H1 (cell line): ENCODE measurements at regions not wholly inside any gene's neighbourhood (a gene's known extent, or its start where the extent isn't known, plus 50 kb on each side); places are given as distances from the start of the nearest gene placed in this dataset.

Experiments used
- CTCF ChIA-PET: fragments of 300-600 bp; sonication (Branson Sonifier 250); formaldehyde crosslinking; loops from one replicate; lab custom pipeline; 2021; ENCODE audit not compliant: partially characterized antibody; lab: Charles Lee
- POLR2A ChIA-PET: fragments of 300-600 bp; sonication (Branson Sonifier 250); formaldehyde crosslinking; loops from one replicate; lab custom pipeline; 2021; ENCODE audit warnings: inconsistent platforms; ENCODE audit not compliant: partially characterized antibody; lab: Charles Lee
- DNase-seq, 2 experiments: peaks; one replicate each; pipeline versions ENCODE4 v3.0.0 to v3.0.0-alpha.2; 2010 to 2022; ENCODE audit warnings: low spot score in 2 of 2, low read depth in 1 of 2, mixed read lengths in 1 of 2
- FAIRE-seq: peaks from 2 replicates; lab custom pipeline; 2011; peaks lifted over from hg19 to GRCh38; lab: Jason Lieb, UNC
- H2AFZ ChIP-seq: 2 replicates; pipeline ENCODE4 v1.8.1; 2012; ENCODE audit warnings: low read length, inconsistent platforms
- H2AK5ac ChIP-seq: 2 replicates; pipeline ENCODE4 v1.6.1; 2013; ENCODE audit warnings: low read depth, low read length
- H2BK120ac ChIP-seq: replicated peaks from 2 replicates; pipeline ENCODE3; 2013; ENCODE audit warnings: low read depth, low read length, inconsistent platforms
- H2BK12ac ChIP-seq: 2 replicates; pipeline ENCODE4 v1.6.1; 2013; ENCODE audit warnings: low read depth, low read length
- H2BK15ac ChIP-seq: 2 replicates; pipeline ENCODE4 v1.6.1; 2013; ENCODE audit warnings: low read length
- H2BK20ac ChIP-seq: 2 replicates; pipeline ENCODE4 v1.6.1; 2013; ENCODE audit warnings: low read length
- H2BK5ac ChIP-seq: 2 replicates; pipeline ENCODE4 v1.6.1; 2013; ENCODE audit warnings: low read depth, low read length
- H3K14ac ChIP-seq: 2 replicates; pipeline ENCODE4 v1.6.1; 2013; ENCODE audit warnings: inconsistent platforms; ENCODE audit not compliant: insufficient read length
- H3K18ac ChIP-seq: 2 replicates; pipeline ENCODE4 v1.6.1; 2013; ENCODE audit warnings: low read length; ENCODE audit errors: extremely low read depth
- H3K23ac ChIP-seq: 2 replicates; pipeline ENCODE4 v1.6.1; 2013; ENCODE audit warnings: inconsistent platforms; ENCODE audit not compliant: insufficient read length
- H3K23me2 ChIP-seq: 2 replicates; pipeline ENCODE4 v1.6.1; 2013; ENCODE audit warnings: low read depth, low read length
- H3K27ac ChIP-seq: 2 replicates; pipeline ENCODE4 v1.6.1; 2011; ENCODE audit warnings: low read depth, low read length, inconsistent platforms
- H3K27me3 ChIP-seq, 4 experiments: replicated peaks in 1 of 4; 1 replicate in 1 of 4; 2 replicates in 3 of 4; pipeline versions ENCODE4 v1.6.1 to v1.8.1; 2011 to 2013; ENCODE audit warnings: low read length in 3 of 4, mild to moderate bottlenecking in 3 of 4, inconsistent platforms in 2 of 4, mixed read lengths in 2 of 4, moderate library complexity in 1 of 4; ENCODE audit not compliant: control insufficient read depth in 3 of 4, insufficient read depth in 3 of 4; ENCODE audit errors: extremely low read depth in 1 of 4
- H3K36me3 ChIP-seq, 4 experiments: 2 replicates each; pipeline versions ENCODE4 v1.6.1 to v1.8.1; 2011 to 2013; ENCODE audit warnings: mild to moderate bottlenecking in 4 of 4, low read length in 3 of 4, moderate library complexity in 2 of 4, control low read depth in 1 of 4, inconsistent platforms in 1 of 4; ENCODE audit not compliant: insufficient read depth in 4 of 4, control insufficient read depth in 2 of 4
- H3K4ac ChIP-seq: replicated peaks from 2 replicates; pipeline ENCODE3; 2013; ENCODE audit warnings: low read length, low read depth, mixed read lengths, inconsistent platforms; ENCODE audit not compliant: insufficient read length
- H3K4me1 ChIP-seq, 4 experiments: replicated peaks in 1 of 4; 1 replicate in 1 of 4; 2 replicates in 3 of 4; pipeline versions ENCODE4 v1.6.1 to v1.8.1; 2011 to 2013; ENCODE audit warnings: low read length in 3 of 4, inconsistent platforms in 2 of 4, mixed read lengths in 1 of 4; ENCODE audit not compliant: insufficient read depth in 4 of 4, control insufficient read depth in 3 of 4
- H3K4me2 ChIP-seq, 2 experiments: 2 replicates each; pipeline versions ENCODE4 v1.6.1 to v1.8.1; 2011 to 2013; ENCODE audit warnings: low read depth in 2 of 2, low read length in 2 of 2, control low read depth in 1 of 2, inconsistent platforms in 1 of 2, mild to moderate bottlenecking in 1 of 2; ENCODE audit not compliant: insufficient read depth in 1 of 2
- H3K4me3 ChIP-seq, 4 experiments: fragments of 200-600, 300-600 bp in 1 of 4; sonication (generic), shearing (Covaris generic), sonication (Bioruptor Twin) in 1 of 4; 2 replicates each; pipeline versions ENCODE4 v1.5.1 to v1.8.1; 2011 to 2016; ENCODE audit warnings: low read length in 4 of 4, low read depth in 3 of 4, control low read depth in 2 of 4, inconsistent platforms in 2 of 4, mild to moderate bottlenecking in 2 of 4, mixed read lengths in 1 of 4, moderate library complexity in 1 of 4; ENCODE audit not compliant: insufficient read depth in 2 of 4; ENCODE audit errors: extremely low read depth in 1 of 4
- H3K56ac ChIP-seq: replicated peaks from 2 replicates; pipeline ENCODE3; 2013; ENCODE audit warnings: low read depth, mild to moderate bottlenecking, mixed read lengths, low read length, inconsistent platforms; ENCODE audit not compliant: insufficient read length
- H3K79me1 ChIP-seq: 2 replicates; pipeline ENCODE4 v1.6.1; 2013; ENCODE audit warnings: low read depth, low read length, control low read depth
- H3K79me2 ChIP-seq, 2 experiments: 2 replicates each; pipeline versions ENCODE4 v1.6.1 to v1.8.1; 2012 to 2013; ENCODE audit warnings: low read length in 2 of 2, mild to moderate bottlenecking in 2 of 2, inconsistent platforms in 1 of 2; ENCODE audit not compliant: insufficient read depth in 2 of 2, control insufficient read depth in 1 of 2
- H3K9ac ChIP-seq, 4 experiments: replicated peaks in 1 of 4; 1 replicate in 1 of 4; 2 replicates in 3 of 4; pipeline versions ENCODE4 v1.6.1 to v1.8.1; 2011 to 2013; ENCODE audit warnings: low read depth in 3 of 4, low read length in 3 of 4, control low read depth in 2 of 4, mild to moderate bottlenecking in 2 of 4, moderate library complexity in 2 of 4, inconsistent platforms in 1 of 4; ENCODE audit errors: extremely low read depth in 1 of 4
- H3K9me3 ChIP-seq, 2 experiments: 2 replicates each; pipeline versions ENCODE4 v1.6.1 to v1.8.1; 2012 to 2013; ENCODE audit warnings: mild to moderate bottlenecking in 2 of 2, moderate library complexity in 2 of 2, control low read depth in 1 of 2, inconsistent platforms in 1 of 2, low read depth in 1 of 2, low read length in 1 of 2, mixed read lengths in 1 of 2; ENCODE audit not compliant: insufficient read depth in 2 of 2
- H4K20me1 ChIP-seq, 2 experiments: replicated peaks in 1 of 2; 2 replicates each; pipeline versions ENCODE3 to v1.8.1; 2011 to 2013; ENCODE audit warnings: inconsistent platforms in 2 of 2, low read length in 2 of 2, mild to moderate bottlenecking in 1 of 2; ENCODE audit not compliant: insufficient read depth in 2 of 2, control insufficient read depth in 1 of 2
- H4K5ac ChIP-seq: 2 replicates; pipeline ENCODE4 v1.6.1; 2013; ENCODE audit warnings: low read length, low read depth, mixed read lengths, inconsistent platforms; ENCODE audit not compliant: insufficient read length
- H4K8ac ChIP-seq: 2 replicates; pipeline ENCODE4 v1.8.0; 2013; ENCODE audit warnings: mild to moderate bottlenecking, moderate library complexity, low read length, inconsistent platforms; ENCODE audit not compliant: insufficient read depth; ENCODE audit errors: extremely low read depth
- H4K91ac ChIP-seq: replicated peaks from 2 replicates; pipeline ENCODE3; 2013; ENCODE audit warnings: low read length, mixed read lengths, inconsistent platforms; ENCODE audit not compliant: insufficient read length
- BACH1 ChIP-seq: IDR thresholded peaks from 2 replicates; pipeline ENCODE4 v1.6.1; 2012; ENCODE audit warnings: low read length, improper control_type of control experiment
- CHD1 ChIP-seq: IDR thresholded peaks from 2 replicates; pipeline ENCODE4 v1.6.1; 2012; ENCODE audit warnings: low read depth, low read length, improper control_type of control experiment
- E2F6 ChIP-seq: IDR thresholded peaks from 2 replicates; pipeline ENCODE4 v1.6.1; 2012; ENCODE audit warnings: inconsistent platforms
- JUN ChIP-seq: IDR thresholded peaks from 2 replicates; pipeline ENCODE4 v1.6.1; 2011; ENCODE audit warnings: low read depth, mild to moderate bottlenecking, improper control_type of control experiment, low read length
- KDM5A ChIP-seq: fragments of 200-600 bp; IDR thresholded peaks from 2 replicates; pipeline ENCODE4 v1.7.1; 2012; ENCODE audit warnings: mild to moderate bottlenecking, low read length, inconsistent platforms, mixed read lengths
- NANOG ChIP-seq: IDR thresholded peaks from 2 replicates; pipeline ENCODE4 v1.6.1; 2011; ENCODE audit warnings: low read length, low read depth, mild to moderate bottlenecking, inconsistent platforms; ENCODE audit not compliant: insufficient read depth, poor library complexity, severe bottlenecking
- RNF2 ChIP-seq: fragments of 200-900, 300-1000 bp; sonication (generic); IDR thresholded peaks from 2 replicates; pipeline ENCODE4 v1.7.1; 2016; ENCODE audit warnings: borderline replicate concordance, low read depth, mild to moderate bottlenecking, antibody characterized with exemption, low read length; ENCODE audit not compliant: poor library complexity, severe bottlenecking; ENCODE audit errors: missing control alignments
- SUZ12 ChIP-seq: fragments of 200-600 bp; sonication (generic); IDR thresholded peaks from 2 replicates; pipeline ENCODE4 v1.6.1; 2012; ENCODE audit warnings: mild to moderate bottlenecking, inconsistent platforms, low read length, moderate library complexity, mixed read lengths
- USF2 ChIP-seq: IDR thresholded peaks from 2 replicates; pipeline ENCODE4 v1.6.1; 2011; ENCODE audit warnings: low read length, improper control_type of control experiment
- WGBS, 2 experiments: shearing (Covaris generic) in 1 of 2; methylation state at CpG; one replicate each; pipeline versions ENCODE4 v1.1.6 to v1.1.7; 2013 to 2015; ENCODE audit warnings: low lambda C conversion rate in 2 of 2, mixed read lengths in 2 of 2, inconsistent platforms in 1 of 2, low coverage in 1 of 2, missing lambda C conversion rate in 1 of 2; ENCODE audit not compliant: insufficient replicate concordance in 2 of 2, insufficient coverage in 1 of 2, insufficient read length in 1 of 2; ENCODE audit errors: extremely low coverage in 1 of 2, missing lambda C conversion rate in 1 of 2; 5-methylcytosine and 5-hydroxymethylcytosine counted together

GRCh38 chr10:78570633-78571235 is 498.0 kb upstream of the ZMIZ1 start:
- no peak for DNase-seq
- no peak overlapping the region for H3K23ac ChIP-seq

More at GRCh38 chr10:78570633-78571235, 498.0 kb upstream of the ZMIZ1 start:
- Histone ChIP-seq H4K8ac (no peak overlapping the region), H3K79me1 (no peaks in the 10 kb centered on the region), H3K27me3 (no peaks in the 10 kb centered on the region), H3K18ac (no peak overlapping the region), H3K56ac (no peak overlapping the region), H3K14ac (no peak overlapping the region), H4K5ac (no peak overlapping the region), H3K27ac (no peak overlapping the region), H2AFZ (no peak overlapping the region; the same call in 1 of the 2 replicates), H3K4ac (no peak overlapping the region), H3K4me1 (no peaks in the 10 kb centered on the region), H2BK12ac (no peak overlapping the region), H2BK120ac (no peak overlapping the region), H3K9ac (no peak overlapping the region), H2BK20ac (no peak overlapping the region), H3K36me3 (no peaks in the 10 kb centered on the region), H3K9me3 (no peaks in the 10 kb centered on the region), H2BK15ac (no peak overlapping the region), H3K4me3 (no peak overlapping the region), H4K20me1 (no peaks in the 10 kb centered on the region), H4K91ac (no peak overlapping the region), H2AK5ac (no peak overlapping the region), H3K23me2 (no peaks in the 10 kb centered on the region), H3K79me2 (no peaks in the 10 kb centered on the region), H2BK5ac (no peak overlapping the region), H3K4me2 (no peak overlapping the region)
- ChIA-PET CTCF (interaction anchor here (1.0 kb wide), 1 partner anchor 50 kb away, joined by 3 read pairs; no protein-coding TSS in a partner anchor), POLR2A (no interaction called here)
- 93% methylated on average over 7 of the region's 7 CpGs; no CpG with 5 or more reads in 1 of the 2 experiments for WGBS, 2 experiments
- FAIRE-seq: no peak
- TF ChIP-seq CHD1 (no peak), NANOG (no peak), RNF2 (no peak), KDM5A (no peak), E2F6 (no peak), SUZ12 (no peak), BACH1 (no peak), USF2 (no peak), JUN (no peak)
